HepG2 (cell line): ENCODE measurements at regions not wholly inside any gene's neighbourhood (a gene's known extent, or its start where the extent isn't known, plus 50 kb on each side); places are given as distances from the start of the nearest gene placed in this dataset.

Experiments
- CTCF ChIP-seq: sonication (generic); formaldehyde crosslinking; IDR thresholded peaks from 2 replicates; pipeline ENCODE4 v1.5.0; 2020; ENCODE audit warnings: mild to moderate bottlenecking, missing genetic modification reagents, moderate library complexity
- NR2F1 ChIP-seq, 2 experiments: fragments of 450-650 bp in 1 of 2; formaldehyde crosslinking in 1 of 2; IDR thresholded peaks; 2 replicates each; pipeline versions ENCODE4 v1.5.0 to v1.6.1; 2016 to 2020; ENCODE audit warnings: mild to moderate bottlenecking in 1 of 2, missing compliant biosample characterization in 1 of 2, missing genetic modification reagents in 1 of 2, moderate library complexity in 1 of 2
- NR2F2 ChIP-seq: IDR thresholded peaks from 2 replicates; pipeline ENCODE4 v1.6.1; 2012; ENCODE audit warnings: low read depth, inconsistent platforms, borderline replicate concordance
- PLSCR1 ChIP-seq: sonication (generic); formaldehyde crosslinking; IDR thresholded peaks from 2 replicates; pipeline ENCODE4 v1.5.0; 2020; ENCODE audit warnings: missing genetic modification reagents, mild to moderate bottlenecking, borderline replicate concordance
- POLR2A ChIP-seq, 2 experiments: IDR thresholded peaks; 2 replicates each; pipeline ENCODE4 v1.6.1; 2011; ENCODE audit warnings: low read depth in 2 of 2, low read length in 2 of 2, mild to moderate bottlenecking in 1 of 2, moderate library complexity in 1 of 2; ENCODE audit not compliant: insufficient read depth in 1 of 2
- ZNF224 ChIP-seq: sonication (generic); formaldehyde crosslinking; IDR thresholded peaks from 2 replicates; pipeline ENCODE4 v1.5.0; 2020; ENCODE audit warnings: mild to moderate bottlenecking, missing genetic modification reagents

- TF ChIP-seq CTCF (CRISPR knock-in tag) (no peak), PLSCR1 (CRISPR knock-in tag) (no peak), NR2F1 (CRISPR knock-in tag; IDR thresholded peaks at IDR 0.05) (no peak), POLR2A (IDR thresholded peaks at IDR 0.05; ENCODE audit: insufficient read depth in 1 of 2, low read depth in 2 of 2, low read length in 2 of 2) (no peak), ZNF224 (CRISPR knock-in tag) (no peak), NR2F2 (no peak)
Observed at GRCh38 chr9:82115900-82116299, 127.3 kb downstream of the SPATA31D1 start.
